Heart left ventricle (tissue), 16 donors: ENCODE measurements at regions not wholly inside any gene's neighbourhood (a gene's known extent, or its start where the extent isn't known, plus 50 kb on each side); places are given as distances from the start of the nearest gene placed in this dataset.

Source experiments
- ATAC-seq, 4 donors: fragments of 200-7000 bp; cut with Tn5 transposase; one replicate each; pipeline ENCODE4 v1.9.1; 2020 to 2022; ENCODE audit warnings: moderate library complexity in 4 of 4, mild to moderate bottlenecking in 3 of 4, moderate number of reproducible peaks in 1 of 4
- DNase-seq, 5 donors: peaks; one replicate each; pipeline ENCODE4 v3.0.0-alpha.2; 2020
- H3K27ac ChIP-seq, 12 donors: fragments of 200-600 bp; sonication (generic) in 4 of 12; one replicate each; pipeline versions ENCODE4 v1.5.0 to v1.8.0; 2016 to 2022; ENCODE audit warnings: mild to moderate bottlenecking in 2 of 12
- H3K27me3 ChIP-seq, 9 donors: fragments of 200-600 bp; sonication (generic) in 2 of 9; one replicate each; pipeline versions ENCODE4 v1.5.1 to v1.8.0; 2016 to 2022; ENCODE audit warnings: mild to moderate bottlenecking in 3 of 9
- H3K36me3 ChIP-seq, 9 donors: fragments of 200-600 bp; sonication (generic) in 2 of 9; one replicate each; pipeline versions ENCODE4 v1.5.0 to v1.8.0; 2018 to 2022; ENCODE audit warnings: mild to moderate bottlenecking in 2 of 9
- H3K4me1 ChIP-seq, 12 donors: fragments of 200-600 bp; sonication (generic) in 4 of 12; one replicate each; pipeline versions ENCODE4 v1.5.0 to v1.8.0; 2016 to 2022; ENCODE audit warnings: mild to moderate bottlenecking in 3 of 12
- H3K4me3 ChIP-seq, 12 donors: fragments of 200-600 bp; sonication (generic) in 4 of 12; one replicate each; pipeline versions ENCODE4 v1.5.0 to v1.8.0; 2017 to 2022; ENCODE audit warnings: mild to moderate bottlenecking in 9 of 12, moderate library complexity in 4 of 12
- H3K9me3 ChIP-seq, 12 donors: fragments of 200-600 bp; sonication (generic) in 4 of 12; one replicate each; pipeline versions ENCODE4 v1.5.0 to v1.8.0; 2016 to 2022; ENCODE audit warnings: mild to moderate bottlenecking in 1 of 12
- CTCF ChIP-seq, 12 donors: fragments of 200-600 bp; sonication (generic) in 4 of 12; IDR thresholded peaks; one replicate each; pipeline versions ENCODE4 v1.5.0 to v1.8.0; 2018 to 2022; ENCODE audit warnings: antibody characterized with exemption in 12 of 12, mild to moderate bottlenecking in 5 of 12
- POLR2A ChIP-seq, 2 donors: fragments of 450-650 bp; IDR thresholded peaks; one replicate each; pipeline ENCODE4 v1.6.1; 2017; ENCODE audit warnings: antibody characterized with exemption in 2 of 2, mild to moderate bottlenecking in 2 of 2, moderate library complexity in 2 of 2
- WGBS, 4 donors: extraction: QIAGEN DNeasy Blood & Tissue Kit in 2 of 4; methylation state at CpG; one replicate each; pipeline versions ENCODE4 v1.1.5 to v1.1.7; 2013 to 2018; 5-methylcytosine and 5-hydroxymethylcytosine counted together
- intact Hi-C, 10 donors: fragments of 100-400 bp; cut with DNase I; formaldehyde crosslinking; loops; one replicate each; pipeline versions ENCODE4 v1.11.1 to v1.14.2; 2022
- donor health status: ischemic (EF 13 %, LVEDD 7.1; RV severe dilation, severe dysfunction).
- donor health status: healthy with polysubstance abuse.
- donor health status: DM: no; HTN: yes; CAD: no.
- donor health status: DM: no; HTN: no; CAD: no.
- donor health status: ischemic (EF 25% LVEDD 6.9; RV normal size, moderate dysfunction).
- donor health status: ischemic (EF 25% LVEDD 5.7; RV mildly dilated, moderate dysfunction).
- donor health status: healthy.
- donor health status: DM: yes; HTN: yes; CAD: no.
- donor health status: ischemic (EF 35%, LVEDD 5.7; RV mildly dilated, moderate dysfunction).
- donor health status: nonischemic (EF 11% LVEDD 7.7; RV severe dilation, severe dysfunction).
- donor health status: DM: yes; HTN: yes; CAD: no.
- donor health status: PGD.
- donor health status: ischemic (EF 29% LVEDD 5.4; RV normal size, mild dysfunction).
- donor health status: nonischemic (EF 23%, LVEDD 6.1; RV moderate dilation, normal function).

GRCh38 chr11:105443623-105444022 is 166.2 kb upstream of the GRIA4 start:
- Histone ChIP-seq H3K4me3 (no peak overlapping the region), H3K27ac (no peak overlapping the region), H3K9me3 (peaks cover 0 to 27% (median 10%) of the 10 kb centered on the region in 12 donors), H3K27me3 (no peaks in the 10 kb centered on the region), H3K36me3 (no peaks in the 10 kb centered on the region), H3K4me1 (no peaks in the 10 kb centered on the region)
- intact Hi-C loops: no loop called here
- DNase-seq (peak in 1 of 5 donors; percentile 38), ATAC-seq (no peak)
- TF ChIP-seq POLR2A (IDR thresholded peaks at IDR 0.05) (no peak), CTCF (IDR thresholded peaks at IDR 0.05) (no peak)

- intact Hi-C loops: no loop called here
- WGBS, 4 donors: 43 to 72% (median 47%) methylated on average over 3 of the region's 3 CpGs
- Histone ChIP-seq H3K4me3 (no peak overlapping the region), H3K4me1 (no peaks in the 10 kb centered on the region), H3K27me3 (no peaks in the 10 kb centered on the region), H3K36me3 (no peaks in the 10 kb centered on the region), H3K9me3 (no peaks in the 10 kb centered on the region), H3K27ac (no peak overlapping the region)
- ATAC-seq: no peak
- no peak for DNase-seq
- no peak for TF ChIP-seq POLR2A (IDR thresholded peaks at IDR 0.05)
- no peak for TF ChIP-seq CTCF (IDR thresholded peaks at IDR 0.05)
These were observed 177.5 kb upstream of the GRIA4 start for GRCh38 chr11:105432241-105432995.

DNA sequence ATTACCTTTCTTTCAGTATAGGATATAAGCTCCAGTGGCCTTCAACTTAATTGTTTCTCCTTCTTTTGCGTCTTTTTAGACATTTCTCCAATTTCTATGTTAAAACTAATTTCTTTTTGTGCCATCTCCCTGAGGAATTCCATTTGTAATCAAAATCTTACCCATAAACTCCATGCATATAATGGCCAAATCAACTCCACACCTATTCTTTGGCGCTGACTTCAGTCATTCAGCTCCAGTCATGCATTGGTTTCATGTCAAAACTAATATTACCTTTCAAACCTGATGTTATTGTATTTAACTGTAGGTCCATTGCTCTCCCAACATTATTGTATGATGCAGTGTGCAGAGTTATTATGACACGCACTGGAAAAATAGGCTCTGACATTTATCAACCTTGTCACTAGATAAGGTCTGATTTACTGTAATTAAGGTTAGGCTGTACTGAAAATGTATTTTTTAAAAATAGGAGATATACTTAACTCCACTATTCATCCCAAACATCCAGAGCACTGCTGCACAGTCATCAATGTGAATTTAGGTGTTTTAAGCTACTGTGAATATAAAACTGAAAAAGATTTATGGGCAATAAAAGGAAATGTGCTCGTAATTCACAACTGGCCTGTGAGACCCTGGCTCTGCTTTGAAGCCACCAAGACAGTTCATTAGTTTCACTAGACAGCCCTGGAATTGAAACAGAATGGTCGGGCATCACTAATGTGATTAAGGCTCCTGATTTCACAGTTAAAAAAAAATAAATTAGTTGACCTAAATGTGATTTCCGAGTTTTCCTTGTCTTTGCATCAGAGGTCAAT is 180.6 kb upstream of the GRIA4 start:
- TF ChIP-seq POLR2A (IDR thresholded peaks at IDR 0.05) (no peak), CTCF (IDR thresholded peaks at IDR 0.05) (no peak)
- DNase-seq (no peak), ATAC-seq (no peak)
- Histone ChIP-seq H3K27me3 (no peaks in the 10 kb centered on the region), H3K36me3 (no peaks in the 10 kb centered on the region), H3K27ac (no peak overlapping the region), H3K9me3 (peaks cover 0 to 6% (median 0%) of the 10 kb centered on the region in 12 donors), H3K4me1 (no peaks in the 10 kb centered on the region), H3K4me3 (no peak overlapping the region)
- intact Hi-C loops: no loop called here
- WGBS, 4 donors: 77 to 84% (median 80%) methylated on average over 6 of the region's 6 CpGs

DNA sequence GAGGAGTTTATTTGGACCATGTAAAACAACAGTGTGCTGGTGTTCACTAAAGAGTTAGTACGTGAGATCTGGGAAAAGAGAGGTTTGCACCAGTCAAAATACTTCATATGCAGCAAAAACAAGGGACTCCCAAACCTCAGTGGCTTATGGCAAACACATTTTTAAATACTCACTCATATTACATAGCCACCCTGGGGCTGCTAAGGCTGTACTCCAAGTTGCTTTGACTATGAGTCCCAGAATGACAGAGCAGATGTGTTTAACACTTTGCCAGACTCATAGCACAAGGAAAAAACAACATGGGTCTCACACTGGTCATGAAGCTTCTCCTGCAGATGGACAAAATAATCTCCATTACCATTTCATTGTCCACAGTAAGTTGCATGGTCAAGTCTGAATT is 202.8 kb upstream of the GRIA4 start:
- H3K4me3 ChIP-seq: no peak overlapping the region
- no peaks in the 10 kb centered on the region for H3K9me3 ChIP-seq
- no peaks in the 10 kb centered on the region for H3K4me1 ChIP-seq
- H3K36me3 ChIP-seq: no peaks in the 10 kb centered on the region
- H3K27ac ChIP-seq: no peak overlapping the region
- DNase-seq: no peak
- no peak for TF ChIP-seq POLR2A (IDR thresholded peaks at IDR 0.05)
- TF ChIP-seq CTCF (IDR thresholded peaks at IDR 0.05): no peak
- 79 to 84% (median 83%) methylated on average over 1 of the region's 1 CpG for WGBS, 4 donors
- no peaks in the 10 kb centered on the region for H3K27me3 ChIP-seq
- ATAC-seq: no peak
- intact Hi-C loops: no loop called here
